NCI-H446 (cell line): ENCODE measurements at regions not wholly inside any gene's neighbourhood (a gene's known extent, or its start where the extent isn't known, plus 50 kb on each side); places are given as distances from the start of the nearest gene placed in this dataset.
"Not testable (repeated sequence)": the region's sequence is repeated elsewhere in the genome, so short reads cannot be mapped to it uniquely, and the experiment has no call there.

ENCODE experiments used
- DNase-seq, 2 experiments: peaks; one replicate each; lab custom pipeline; 2025; lab: John Stamatoyannopoulos, UW

DNA sequence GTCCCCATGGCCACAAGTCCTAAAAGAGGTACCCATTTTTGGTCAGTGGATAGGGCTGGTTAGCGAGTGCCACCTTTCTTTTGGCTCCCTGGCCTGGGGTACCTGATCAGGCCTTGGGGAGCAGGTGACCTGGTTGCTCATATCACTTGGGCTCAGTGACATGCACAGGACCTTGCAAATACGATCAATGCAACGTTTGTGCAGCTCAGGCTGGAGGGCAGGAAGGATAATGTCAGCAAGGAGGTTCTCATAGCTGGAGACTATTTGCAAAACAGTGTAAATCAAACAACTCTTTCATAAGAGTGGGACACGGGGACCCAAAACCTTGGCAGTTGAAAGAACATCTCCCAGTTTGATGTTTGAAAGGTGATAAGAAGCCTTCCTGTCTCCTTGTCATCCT is 127.4 kb upstream of the CADM1 start:
- DNase-seq, result no peak

DNA sequence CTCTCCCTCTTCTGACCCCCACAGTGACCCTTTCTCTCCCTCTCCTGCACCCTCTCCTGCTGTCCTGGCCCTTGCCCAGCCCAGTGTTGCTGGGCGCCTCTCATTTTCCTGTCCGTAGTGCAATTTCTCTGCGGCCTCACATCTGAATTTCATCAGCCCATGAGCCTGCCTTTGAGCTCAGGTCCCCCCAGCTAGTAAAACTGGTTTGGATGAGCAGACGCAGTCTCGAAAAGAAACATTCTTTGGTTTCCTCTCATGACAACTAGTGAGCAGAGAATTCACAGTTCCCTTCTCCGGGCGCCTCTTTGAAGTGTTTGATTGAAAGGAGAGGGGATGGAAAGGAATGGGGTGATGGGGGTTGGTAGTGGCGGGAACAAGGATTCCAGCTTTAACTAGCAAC is 126.0 kb upstream of the CADM1 start:
- no peak for DNase-seq

DNA sequence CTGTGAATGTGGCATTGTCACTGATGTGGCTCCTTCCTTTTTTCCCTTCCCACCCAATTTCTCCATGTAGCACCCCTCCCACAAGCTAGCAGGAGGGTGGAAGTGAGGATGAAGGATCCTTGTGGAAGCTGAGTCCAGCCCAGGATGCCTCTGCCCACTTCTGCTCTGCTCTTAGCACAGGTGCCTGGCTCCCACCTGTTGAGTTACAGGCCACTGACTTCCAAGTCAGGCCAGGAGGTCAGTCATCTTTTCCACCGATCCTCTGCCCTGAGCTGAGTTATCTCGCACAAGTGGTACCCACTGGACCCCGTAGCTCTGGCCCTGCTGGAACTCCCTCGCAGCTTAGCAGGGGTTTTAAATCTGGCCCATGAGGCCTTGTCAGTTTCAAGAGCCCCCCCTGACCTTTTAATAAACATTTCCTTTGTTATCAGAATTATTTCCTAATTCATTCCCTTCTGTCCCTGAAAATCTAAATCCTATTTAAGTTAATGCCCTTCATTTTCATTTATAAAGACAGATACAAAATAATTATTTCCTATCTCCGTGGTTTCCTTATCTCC is 125.3 kb upstream of the CADM1 start:
- DNase-seq, result no peak

DNA sequence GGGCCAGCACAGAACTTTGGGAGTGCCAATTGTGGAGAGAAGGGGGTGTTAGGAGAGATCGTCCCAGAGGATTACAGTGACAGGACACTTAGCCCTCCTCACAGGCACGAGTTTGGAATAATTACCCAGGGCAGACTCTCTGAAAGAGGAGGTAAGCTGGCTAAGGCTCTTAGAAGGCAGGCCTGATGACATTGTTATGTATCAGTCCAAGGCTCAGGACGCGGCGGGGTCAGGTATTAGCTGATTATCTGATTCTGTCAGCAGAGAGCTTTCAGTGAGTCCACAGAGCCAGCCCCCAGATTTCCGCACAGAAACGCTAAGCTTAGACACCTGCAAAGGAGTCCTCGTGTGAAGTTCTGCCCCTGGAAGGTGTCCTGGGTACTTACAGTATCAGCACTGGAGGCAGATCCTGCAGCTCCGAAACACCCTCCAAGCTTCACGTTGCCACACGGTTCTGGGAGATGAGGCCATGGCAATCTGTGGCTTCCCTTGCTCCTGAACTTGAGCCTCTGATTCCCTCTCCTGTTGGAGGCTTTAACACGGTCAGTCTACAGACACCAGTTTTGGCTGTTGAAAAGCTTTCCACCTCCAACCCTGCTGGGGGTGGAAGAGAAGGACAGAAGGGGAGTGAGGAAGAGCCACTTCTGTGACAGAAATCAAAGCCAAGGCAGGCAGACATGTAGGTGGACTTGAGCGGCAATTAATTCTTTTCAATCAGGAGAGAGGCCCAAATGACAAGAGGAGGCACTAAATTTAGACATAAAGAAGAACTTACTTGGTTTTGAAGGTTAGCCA is 123.6 kb upstream of the CADM1 start:
- no peak for DNase-seq

DNA sequence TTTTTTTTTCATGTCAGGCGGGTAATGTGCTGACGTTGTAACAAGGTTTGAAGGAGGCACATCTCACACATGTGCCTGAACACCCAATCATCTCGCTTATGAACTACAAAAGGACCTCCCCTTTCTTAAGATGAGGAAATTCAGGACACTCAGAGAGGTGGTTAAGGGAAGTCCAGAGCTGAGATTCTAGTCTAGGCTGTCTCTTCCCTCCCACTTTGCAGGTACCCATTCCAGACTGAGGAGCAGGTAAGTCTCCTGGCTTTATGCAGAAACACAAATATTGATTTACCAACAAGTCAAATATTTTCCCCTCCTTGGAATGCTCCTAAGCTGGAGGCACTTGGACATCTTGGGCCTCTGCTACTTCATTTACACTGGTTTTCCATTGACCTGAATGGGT is 122.9 kb upstream of the CADM1 start:
- no peak for DNase-seq

DNA sequence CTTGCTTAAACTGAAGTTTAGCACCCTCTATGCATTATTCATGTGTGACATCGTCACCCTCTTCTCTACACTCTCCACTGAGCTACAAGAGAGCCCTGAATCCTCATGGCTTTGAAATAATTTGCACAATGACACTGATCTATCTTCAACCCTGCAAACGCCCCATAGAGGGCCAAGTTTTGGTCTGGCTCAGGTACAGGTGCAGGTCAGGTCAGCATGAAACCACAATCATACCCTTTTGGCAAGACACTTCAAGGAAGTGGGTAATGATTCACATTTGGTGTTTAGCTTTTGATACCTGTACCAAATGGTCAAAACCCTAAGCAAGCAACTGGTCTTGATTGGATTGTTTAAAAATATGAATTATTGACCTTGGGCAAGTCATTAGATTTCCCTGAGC is 122.2 kb upstream of the CADM1 start:
- no peak for DNase-seq

DNA sequence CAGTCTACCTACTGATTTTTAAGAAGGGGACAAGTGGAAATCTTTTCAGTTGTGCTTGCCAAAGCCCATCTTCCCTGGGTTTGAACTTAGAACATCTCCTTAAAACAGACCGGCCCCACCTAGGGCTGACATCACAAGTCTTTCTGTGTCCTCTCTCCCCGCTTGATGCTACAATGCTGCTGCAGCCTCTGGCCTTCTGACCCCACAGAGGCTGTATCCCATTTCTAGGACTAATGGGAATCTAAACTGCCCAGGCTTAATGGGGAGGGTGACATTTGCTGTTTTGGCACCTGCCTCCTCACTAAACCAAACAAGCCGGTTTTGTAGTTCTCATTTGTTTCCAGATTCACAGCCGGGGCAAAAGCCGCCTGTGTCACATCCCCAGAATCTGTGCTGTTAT is 121.3 kb upstream of the CADM1 start:
- no peak for DNase-seq

DNA sequence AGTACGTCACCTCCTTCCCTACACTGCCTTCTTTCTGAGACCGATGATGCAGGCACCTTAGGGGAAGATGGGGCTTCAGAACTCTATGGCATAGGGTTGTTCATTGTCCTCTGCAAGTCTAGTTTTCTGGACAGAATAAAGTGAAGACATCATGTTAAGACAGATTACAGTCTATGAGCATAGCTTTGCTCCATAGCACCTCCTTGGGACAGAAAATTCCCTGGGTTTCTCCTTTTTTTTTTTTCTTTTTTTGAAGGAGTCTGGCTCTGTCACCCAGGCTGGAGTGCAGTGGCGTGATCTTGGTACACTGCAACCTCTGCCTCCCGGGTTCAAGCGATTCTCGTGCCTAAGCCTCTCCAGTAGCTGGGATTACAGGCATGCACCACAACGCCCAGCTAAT is 119.8 kb upstream of the CADM1 start:
- DNase-seq, result no peak

DNA sequence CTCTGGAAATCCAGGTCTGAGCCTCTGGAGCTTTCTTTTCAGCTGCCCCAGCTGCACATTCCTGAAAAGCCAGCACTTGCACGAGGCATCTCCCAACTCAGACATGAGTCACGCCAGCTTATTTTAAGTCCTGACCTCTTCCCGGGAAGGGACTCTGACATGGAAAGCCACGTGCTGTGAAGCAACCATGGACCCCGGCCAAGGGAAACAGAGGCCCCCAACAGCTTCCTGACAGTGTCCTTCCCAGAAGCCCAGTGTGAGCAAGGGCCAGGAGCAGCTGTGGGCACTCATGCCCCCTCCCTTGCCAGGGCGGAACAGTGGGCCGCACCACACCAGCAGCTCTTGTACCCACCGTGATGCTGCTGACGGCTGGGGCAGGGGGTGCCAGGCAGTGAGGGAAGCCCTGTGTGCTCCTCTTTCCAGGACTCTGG is 118.8 kb upstream of the CADM1 start:
- DNase-seq, result no peak

DNA sequence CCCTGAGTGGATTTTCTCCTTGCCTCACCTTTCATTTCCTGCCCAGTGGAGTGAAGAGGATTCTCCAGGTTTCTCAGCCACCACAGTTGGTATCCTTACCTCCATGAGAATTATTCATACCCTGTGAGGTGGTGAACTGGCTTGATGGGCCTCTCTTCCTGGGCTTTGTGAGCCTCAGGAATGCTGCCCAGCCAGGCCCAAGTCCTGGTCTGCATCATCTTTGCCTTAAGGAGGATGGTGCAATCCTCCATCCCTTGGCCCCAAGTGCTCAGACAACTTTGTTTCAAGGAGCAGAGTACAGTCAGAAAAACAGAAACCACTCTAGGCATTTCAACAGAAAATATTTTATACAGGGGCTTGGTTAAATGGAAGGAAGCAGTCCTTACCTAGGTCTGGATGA is 114.2 kb upstream of the CADM1 start:
- no peak for DNase-seq

DNA sequence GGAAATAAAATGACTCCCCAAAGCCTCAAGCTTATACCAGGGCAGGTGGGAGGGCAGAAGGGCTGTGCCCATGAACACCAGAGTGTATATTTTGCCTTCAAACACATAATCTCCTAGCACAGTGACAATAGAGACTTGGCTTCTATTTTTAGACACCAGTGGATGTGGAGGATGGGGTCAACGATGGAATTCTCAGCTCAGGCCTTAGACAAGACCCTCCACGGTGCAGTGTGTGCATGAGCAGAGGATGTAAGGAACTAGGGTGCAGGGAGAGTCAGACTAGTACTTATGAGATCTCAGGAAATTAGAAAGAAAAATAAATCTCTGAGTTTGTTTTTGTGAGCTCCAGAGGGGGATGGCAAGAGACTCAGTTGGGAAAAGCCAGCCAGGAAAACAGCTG is 113.6 kb upstream of the CADM1 start:
- DNase-seq, result no peak

DNA sequence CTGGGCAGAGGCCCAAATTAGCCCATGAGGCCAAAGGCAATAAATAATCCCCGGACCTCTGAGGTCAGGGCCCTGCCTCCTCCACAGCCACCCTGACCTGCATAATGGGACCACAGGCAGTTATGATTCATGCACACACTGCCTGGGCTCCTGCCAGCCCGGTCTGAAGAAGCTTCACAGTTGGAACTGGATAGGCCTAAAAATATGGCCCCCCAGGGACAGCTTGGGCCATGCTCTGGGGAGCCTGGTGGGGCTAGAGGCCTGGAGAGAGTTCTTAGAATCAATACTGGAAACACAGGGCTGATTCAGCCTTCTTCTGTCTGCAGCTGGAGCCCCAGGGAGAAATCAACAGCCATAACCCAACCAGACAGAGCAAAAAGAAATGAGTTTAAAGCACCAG is 112.8 kb upstream of the CADM1 start:
- peak; percentile 15 to 63 for DNase-seq

DNA sequence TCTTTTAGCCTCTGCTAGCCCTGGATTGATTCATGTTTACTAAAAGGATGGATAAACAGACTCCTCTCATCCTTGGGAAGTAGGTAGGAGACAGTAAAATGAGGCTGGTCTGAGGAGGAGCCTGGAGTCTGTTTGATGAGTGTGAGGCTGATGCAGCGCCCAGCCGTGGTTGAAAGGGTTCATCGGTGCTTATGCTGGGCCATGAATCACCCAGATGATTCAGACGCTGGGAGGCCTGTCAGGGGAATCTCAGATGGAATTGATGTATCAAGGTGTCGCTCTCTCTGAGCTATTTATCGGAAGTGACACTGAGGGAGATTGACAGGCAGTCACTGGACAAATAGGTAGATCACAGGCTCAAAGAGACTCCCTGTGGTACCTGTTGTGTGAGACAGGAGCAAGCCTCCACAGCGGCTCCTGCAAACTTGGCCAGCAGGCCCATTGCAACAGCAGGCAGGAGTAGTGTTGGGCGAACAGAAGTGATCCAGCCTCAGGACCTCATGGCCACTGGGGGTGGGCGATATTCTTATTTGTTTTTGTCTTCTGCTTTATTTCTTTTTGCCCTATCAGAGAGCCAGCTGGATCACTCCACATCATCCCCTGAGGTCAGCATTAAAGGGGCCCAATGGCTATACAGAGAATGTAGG is 109.9 kb upstream of the CADM1 start:
- DNase-seq, result no peak

DNA sequence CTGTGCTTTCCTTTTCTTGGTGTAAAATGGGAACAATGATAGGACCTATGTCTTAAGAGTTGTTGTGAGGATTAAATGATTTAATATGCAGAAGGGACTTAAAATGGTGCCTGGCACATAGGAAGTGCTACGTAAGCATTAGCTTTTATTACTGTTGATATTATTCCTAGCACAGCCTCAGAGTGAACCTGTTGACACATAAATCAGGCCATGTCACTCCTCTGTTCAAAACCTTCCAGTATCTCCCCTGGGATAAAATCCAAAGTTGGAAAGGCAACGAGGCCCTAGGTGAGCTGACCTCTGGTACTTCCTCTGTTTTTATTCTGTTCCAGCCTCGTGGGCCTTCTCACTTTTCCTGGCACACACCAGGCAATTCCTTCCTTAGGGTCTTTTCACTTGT is 108.8 kb upstream of the CADM1 start:
- no peak for DNase-seq

DNA sequence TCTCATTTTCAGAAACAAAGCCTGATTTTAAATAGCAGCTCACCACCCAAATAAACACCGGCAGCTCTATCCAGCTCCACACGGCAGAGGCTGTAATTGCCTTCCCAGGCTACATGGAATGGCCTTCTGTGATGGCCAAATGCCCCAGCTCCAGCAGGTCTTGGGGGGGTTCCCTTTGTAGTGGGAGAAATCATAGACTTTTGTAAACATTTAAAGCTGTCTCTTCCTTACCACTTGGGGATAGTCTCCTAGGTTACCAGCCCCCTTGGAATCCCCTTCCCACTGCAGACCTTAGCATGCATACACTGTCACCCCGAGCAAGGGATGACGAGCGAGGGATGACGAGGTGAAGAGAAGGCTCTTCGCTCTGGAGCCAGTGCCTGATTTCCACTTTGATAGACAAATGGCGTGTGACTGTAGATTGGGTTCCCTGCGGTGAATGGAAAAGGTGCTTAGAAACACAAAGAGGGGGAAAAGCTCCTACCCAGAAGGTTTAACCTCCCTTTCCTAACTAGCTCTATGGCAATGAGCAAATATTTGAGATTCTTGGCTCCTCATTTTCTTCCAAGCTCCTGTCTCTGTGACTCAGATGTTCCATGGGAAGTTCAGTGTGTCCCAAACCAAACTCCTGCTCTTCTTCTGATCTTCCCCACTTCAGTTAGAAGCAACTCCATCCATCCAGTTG is 108.0 kb upstream of the CADM1 start:
- DNase-seq, result no peak

DNA sequence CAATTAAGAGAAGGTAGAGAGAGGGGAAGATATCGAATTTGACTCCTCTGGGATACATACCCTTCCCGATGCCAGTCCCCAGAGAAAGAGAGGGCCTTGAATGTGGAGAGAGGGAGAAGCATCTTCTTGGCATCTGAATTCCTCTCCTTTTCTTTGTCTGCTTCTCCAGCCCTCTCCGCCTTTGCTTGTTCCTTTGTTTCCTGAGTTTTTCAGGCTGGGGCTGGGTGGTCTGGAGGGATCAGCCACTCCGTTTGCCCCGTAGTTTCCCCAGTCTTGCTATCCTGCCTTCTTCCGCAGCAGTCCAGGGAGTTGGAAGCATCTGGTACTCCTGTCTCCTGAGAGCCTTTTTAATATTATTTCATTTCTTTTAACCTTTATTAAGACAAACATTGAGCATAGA is 107.1 kb upstream of the CADM1 start:
- no peak for DNase-seq

DNA sequence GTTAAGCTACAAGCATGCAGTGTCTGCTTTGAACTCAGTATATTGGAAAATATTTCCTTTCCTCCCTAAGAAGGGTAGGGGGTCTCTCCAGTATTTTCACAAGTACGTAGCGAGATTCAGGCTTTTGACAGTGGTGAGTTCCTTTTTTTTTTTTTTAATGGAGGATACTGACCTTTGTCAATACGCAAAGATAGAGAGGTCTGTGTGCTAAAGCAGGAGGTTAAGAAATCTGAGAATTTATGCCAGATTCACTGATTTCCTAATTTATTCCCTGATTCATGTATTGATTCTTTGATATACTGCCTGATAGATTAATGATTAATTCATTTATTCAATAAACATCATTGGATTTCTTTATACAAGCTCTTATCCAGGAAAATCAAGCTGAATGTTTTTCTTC is 106.7 kb upstream of the CADM1 start:
- no peak for DNase-seq

DNA sequence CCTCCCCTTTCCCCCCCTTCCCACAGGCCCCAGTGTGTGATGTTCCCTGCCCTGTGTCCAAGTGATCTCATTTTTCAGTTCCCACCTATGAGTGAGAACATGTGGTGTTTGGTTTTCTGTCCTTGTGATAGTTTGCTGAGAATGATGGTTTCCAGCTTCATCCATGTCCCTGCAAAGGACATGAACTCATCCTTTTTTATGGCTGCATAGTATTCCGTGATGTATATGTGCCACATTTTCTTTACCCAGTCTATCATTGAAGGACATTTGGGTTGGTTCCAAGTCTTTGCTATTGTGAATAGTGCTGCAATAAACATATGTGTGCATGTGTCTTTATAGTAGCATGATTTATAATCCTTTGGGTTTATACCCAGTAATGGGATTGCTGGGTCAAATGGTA is 106.0 kb upstream of the CADM1 start:
- not testable (repeated sequence) for DNase-seq

DNA sequence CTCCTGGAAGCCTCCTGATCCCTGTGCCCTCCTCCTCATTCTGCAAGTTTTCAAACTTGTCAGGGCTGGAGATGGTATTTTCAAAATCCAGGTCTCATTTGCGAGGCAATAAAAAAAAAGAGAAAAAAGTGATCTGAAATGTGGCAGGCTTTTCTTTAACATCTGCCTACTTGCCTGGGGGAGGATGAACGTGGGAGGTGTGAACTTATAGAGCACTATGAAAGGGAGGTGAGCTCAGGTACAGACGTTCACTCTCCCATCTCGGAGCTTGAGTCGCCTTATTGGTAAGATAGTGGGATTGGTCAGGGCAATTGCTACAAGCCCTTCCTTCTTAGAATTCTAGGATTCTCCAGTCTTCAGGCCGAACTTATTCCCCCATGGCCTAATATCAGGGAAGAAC is 104.8 kb upstream of the CADM1 start:
- no peak for DNase-seq

DNA sequence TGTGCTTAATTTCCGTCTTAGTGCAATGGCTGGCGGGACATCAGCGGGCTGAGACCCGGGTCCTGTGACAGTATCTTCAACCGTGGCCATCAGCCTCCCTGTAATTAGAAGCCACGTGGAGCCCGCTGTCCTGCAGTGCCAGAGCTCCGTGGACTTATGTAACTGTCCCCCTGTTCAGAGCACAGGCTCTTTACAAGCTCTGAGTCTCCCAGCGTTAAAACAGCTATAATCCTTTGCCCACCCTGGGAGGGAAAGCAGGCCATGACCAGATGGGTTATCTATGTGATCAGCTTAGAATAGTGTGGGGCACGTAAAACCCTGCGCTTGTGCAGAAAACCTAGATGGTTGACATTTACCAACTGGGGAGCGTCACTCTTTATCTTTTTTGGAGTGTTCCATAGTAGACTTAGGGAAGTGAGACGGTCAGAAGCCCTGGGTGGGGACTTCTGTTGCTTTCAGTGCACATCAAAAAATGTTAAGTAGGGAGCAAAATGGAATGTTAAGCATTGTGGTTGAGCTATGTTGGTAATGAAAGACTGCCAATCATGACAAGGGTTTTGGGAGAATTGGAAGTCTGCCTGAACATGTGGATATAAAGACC is 103.5 kb upstream of the CADM1 start:
- DNase-seq, result no peak

DNA sequence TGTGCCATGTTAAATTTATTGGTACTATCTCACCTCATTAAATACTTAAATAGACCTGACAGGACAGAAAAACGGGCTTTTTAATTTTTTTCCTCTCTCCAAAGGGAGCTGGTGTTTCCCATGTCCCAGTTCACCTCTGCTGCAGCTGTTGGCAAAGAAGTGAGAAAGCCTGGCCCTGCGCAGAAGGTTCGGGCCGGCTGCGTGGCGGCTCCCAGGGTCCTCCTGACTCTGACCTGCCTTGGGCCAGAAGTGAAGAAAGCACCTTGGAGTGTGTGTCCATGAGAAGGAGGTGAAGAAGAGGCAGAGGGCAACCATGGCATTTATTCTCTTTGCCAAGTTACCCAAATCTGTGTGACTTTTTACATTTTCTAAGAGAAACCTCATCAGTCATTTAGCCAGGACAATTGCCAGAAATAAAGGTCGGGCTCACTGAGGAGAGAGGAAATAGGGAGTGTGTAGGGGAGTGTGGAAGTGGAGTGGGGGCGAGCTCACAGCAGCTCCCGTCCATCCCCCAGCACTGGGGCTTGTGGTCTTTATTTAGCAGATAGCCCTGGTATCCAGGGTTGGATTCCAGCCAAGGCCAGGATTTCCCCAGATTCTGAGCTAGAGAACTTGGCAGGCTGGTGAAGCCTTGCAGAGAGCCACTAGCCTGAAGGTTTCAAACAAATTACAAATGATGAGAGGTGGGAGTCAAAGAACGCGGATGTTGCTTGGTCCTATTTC is 102.4 kb upstream of the CADM1 start:
- peak; percentile 67 to 77 for DNase-seq
